Loucy (cell line): ENCODE measurements at regions not wholly inside any gene's neighbourhood (a gene's known extent, or its start where the extent isn't known, plus 50 kb on each side); places are given as distances from the start of the nearest gene placed in this dataset.

Source experiments
- H2AFZ ChIP-seq: fragments of 200-600 bp; sonication (generic); 2 replicates; pipeline ENCODE4 v1.6.0; 2016; ENCODE audit warnings: antibody characterized with exemption, mild to moderate bottlenecking, low read length, moderate library complexity
- H3F3A ChIP-seq: fragments of 200-600 bp; 2 replicates; pipeline ENCODE4 v1.6.0; 2016; ENCODE audit warnings: antibody characterized with exemption, low read depth, mild to moderate bottlenecking
- H3K27me3 ChIP-seq: fragments of 200-600 bp; sonication (generic); 2 replicates; pipeline ENCODE4 v1.6.1; 2014; ENCODE audit warnings: low read length, mild to moderate bottlenecking; ENCODE audit not compliant: insufficient read depth, poor library complexity, severe bottlenecking
- H3K36me3 ChIP-seq: fragments of 200-600 bp; sonication (generic); 2 replicates; pipeline ENCODE4 v1.6.1; 2016; ENCODE audit warnings: low read length; ENCODE audit not compliant: insufficient read depth
- H3K4me1 ChIP-seq: fragments of 200-600 bp; sonication (generic); 2 replicates; pipeline ENCODE4 v1.5.1; 2014; ENCODE audit warnings: low read length, mild to moderate bottlenecking; ENCODE audit not compliant: insufficient read depth, poor library complexity, severe bottlenecking
- H3K4me2 ChIP-seq: fragments of 200-600 bp; sonication (generic); 2 replicates; pipeline ENCODE4 v1.6.0; 2014; ENCODE audit warnings: antibody characterized with exemption, low read length, low read depth, mild to moderate bottlenecking; ENCODE audit not compliant: poor library complexity, severe bottlenecking
- H3K4me3 ChIP-seq: fragments of 200-600 bp; sonication (generic); 2 replicates; pipeline ENCODE4 v1.5.1; 2014; ENCODE audit warnings: low read length, mild to moderate bottlenecking, mixed read lengths; ENCODE audit not compliant: poor library complexity, severe bottlenecking
- H3K79me2 ChIP-seq: fragments of 200-600 bp; sonication (generic); 2 replicates; pipeline ENCODE4 v1.6.1; 2014; ENCODE audit warnings: low read length; ENCODE audit not compliant: insufficient read depth
- H3K9ac ChIP-seq: fragments of 200-600 bp; sonication (generic); 2 replicates; pipeline ENCODE4 v1.6.0; 2014; ENCODE audit warnings: mild to moderate bottlenecking, low read depth, low read length, moderate library complexity; ENCODE audit not compliant: poor library complexity, severe bottlenecking
- H3K9me2 ChIP-seq: fragments of 200-600 bp; sonication (generic); replicated peaks from 2 replicates; pipeline ENCODE4 v1.6.1; 2016; ENCODE audit warnings: low read depth, low read length, mixed read lengths
- H3K9me3 ChIP-seq: fragments of 200-600 bp; sonication (generic); 2 replicates; pipeline ENCODE4 v1.6.1; 2014; ENCODE audit warnings: mild to moderate bottlenecking, antibody characterized with exemption, low read length, low read depth; ENCODE audit not compliant: insufficient read depth
- H4K20me1 ChIP-seq: fragments of 200-600 bp; sonication (generic); 2 replicates; pipeline ENCODE4 v1.6.0; 2014; ENCODE audit warnings: antibody characterized with exemption, low read length, mild to moderate bottlenecking; ENCODE audit not compliant: insufficient read depth, poor library complexity, severe bottlenecking
- CTCF ChIP-seq: fragments of 200-600 bp; sonication (generic); conservative IDR thresholded peaks from 2 replicates; pipeline ENCODE4 v1.5.1; 2014; ENCODE audit warnings: mild to moderate bottlenecking, antibody characterized with exemption, low read length
- EZH2phosphoT487 ChIP-seq: fragments of 200-600 bp; IDR thresholded peaks from 2 replicates; pipeline ENCODE4 v1.6.1; 2018; ENCODE audit warnings: antibody characterized with exemption, mild to moderate bottlenecking, moderate library complexity, borderline replicate concordance

- H2AFZ ChIP-seq: no peak overlapping the region
- no peaks in the 10 kb centered on the region for H3K9me3 ChIP-seq
- no peaks in the 10 kb centered on the region for H3K27me3 ChIP-seq
- H3K9me2 ChIP-seq: no peaks in the 10 kb centered on the region
- no peaks in the 10 kb centered on the region for H4K20me1 ChIP-seq
- no peak overlapping the region for H3K4me2 ChIP-seq
- H3F3A ChIP-seq: no peaks in the 10 kb centered on the region
- H3K36me3 ChIP-seq: no peaks in the 10 kb centered on the region
- H3K4me1 ChIP-seq: no peaks in the 10 kb centered on the region
- no peak overlapping the region for H3K4me3 ChIP-seq
- no peaks in the 10 kb centered on the region for H3K79me2 ChIP-seq
- no peak overlapping the region for H3K9ac ChIP-seq
- TF ChIP-seq EZH2phosphoT487 (no peak), CTCF (no peak)
These were observed 113.4 kb downstream of the NRN1 start for GRCh38 chr6:5893295-5893694.

GRCh38 chr6:5892669-5893068 is 114.1 kb downstream of the NRN1 start:
- no peak overlapping the region for H2AFZ ChIP-seq
- no peaks in the 10 kb centered on the region for H3F3A ChIP-seq
- H3K9me3 ChIP-seq: no peaks in the 10 kb centered on the region
- H3K4me1 ChIP-seq: no peaks in the 10 kb centered on the region
- no peaks in the 10 kb centered on the region for H3K27me3 ChIP-seq
- H3K4me2 ChIP-seq: no peak overlapping the region
- TF ChIP-seq EZH2phosphoT487 (no peak), CTCF (no peak)
- H3K79me2 ChIP-seq: no peaks in the 10 kb centered on the region
- no peaks in the 10 kb centered on the region for H3K9me2 ChIP-seq
- no peak overlapping the region for H3K4me3 ChIP-seq
- no peaks in the 10 kb centered on the region for H3K36me3 ChIP-seq
- H4K20me1 ChIP-seq: no peaks in the 10 kb centered on the region
- no peak overlapping the region for H3K9ac ChIP-seq

DNA sequence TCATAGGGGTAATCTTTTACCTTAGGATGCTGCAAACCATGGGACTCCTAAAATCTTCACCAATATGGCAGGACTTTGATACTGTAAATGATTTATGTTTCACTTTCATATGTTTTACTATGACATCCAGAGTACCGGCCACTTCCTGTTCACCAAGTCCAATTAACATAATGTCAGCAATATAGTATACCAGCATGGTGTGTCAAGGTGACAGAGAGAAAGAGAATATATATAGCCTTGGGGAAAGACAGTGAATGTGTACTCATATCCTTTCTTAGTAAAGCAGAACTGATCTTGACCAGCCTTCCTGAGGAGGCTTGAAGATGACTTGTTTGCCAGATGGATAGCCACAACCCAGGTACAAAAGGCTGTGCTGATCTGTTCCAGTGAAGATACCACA is 127.9 kb downstream of the NRN1 start:
- Histone ChIP-seq H3F3A (no peaks in the 10 kb centered on the region), H3K4me1 (no peaks in the 10 kb centered on the region), H3K4me3 (no peak overlapping the region), H3K27me3 (no peaks in the 10 kb centered on the region), H3K79me2 (no peaks in the 10 kb centered on the region), H3K9ac (no peak overlapping the region), H3K9me3 (no peaks in the 10 kb centered on the region), H3K9me2 (no peaks in the 10 kb centered on the region), H3K36me3 (no peaks in the 10 kb centered on the region), H4K20me1 (no peaks in the 10 kb centered on the region), H2AFZ (no peak overlapping the region), H3K4me2 (no peak overlapping the region)
- TF ChIP-seq EZH2phosphoT487: no peak
- TF ChIP-seq CTCF: no peak
